HG03060 (cell line): ENCODE measurements at regions not wholly inside any gene's neighbourhood (a gene's known extent, or its start where the extent isn't known, plus 50 kb on each side); places are given as distances from the start of the nearest gene placed in this dataset.
"Not testable (repeated sequence)": the region's sequence is repeated elsewhere in the genome, so short reads cannot be mapped to it uniquely, and the experiment has no call there.

ENCODE experiments used
- ATAC-seq: cut with Tn5 transposase; IDR thresholded peaks from one replicate; pipeline ENCODE4 v1.9.1; 2021; ENCODE audit warnings: low read depth, moderate number of reproducible peaks; ENCODE audit not compliant: unreplicated experiment

DNA sequence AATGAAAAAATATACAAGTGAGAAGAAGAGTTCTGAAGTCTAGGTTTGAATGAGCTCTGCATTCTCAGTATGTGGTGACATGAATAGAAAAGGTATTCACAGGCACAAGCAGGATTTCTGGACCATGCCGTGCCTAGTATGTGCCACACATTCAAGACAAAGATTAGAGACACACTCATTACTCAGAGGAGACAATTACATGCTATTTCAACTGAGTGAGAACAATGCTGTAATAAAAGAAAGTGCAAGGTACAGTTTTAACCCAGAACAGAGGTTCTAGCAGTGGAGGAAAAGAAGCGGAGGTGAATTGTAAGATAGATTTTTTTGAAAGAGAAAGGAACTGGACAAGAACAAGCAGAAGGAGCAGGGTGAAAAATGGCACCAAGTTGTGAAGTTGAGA, 121.0 kb upstream of the RASGEF1B start:
- no peak for ATAC-seq

DNA sequence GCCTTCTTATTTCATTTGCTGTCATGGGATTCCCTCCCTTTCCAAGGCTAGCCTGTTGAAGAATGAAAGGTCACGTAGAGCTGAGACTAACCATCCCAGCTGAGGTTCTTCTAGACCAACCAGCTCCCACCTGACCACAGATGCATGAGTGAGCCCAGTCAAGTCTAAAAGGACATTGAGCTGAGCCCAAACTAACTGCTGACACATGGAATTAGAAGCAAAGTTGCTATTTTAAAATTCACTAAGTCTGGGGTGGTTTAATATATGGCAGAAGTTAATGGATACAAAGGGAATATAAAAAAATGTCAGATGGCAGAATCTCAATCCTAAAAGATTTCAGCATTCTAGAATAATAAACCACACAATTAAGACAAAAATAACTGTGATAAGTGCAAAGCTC, 118.9 kb upstream of the RASGEF1B start:
- no peak for ATAC-seq

GRCh38 chr4:81589262-81589661, 117.6 kb upstream of the RASGEF1B start:
- no peak for ATAC-seq

DNA sequence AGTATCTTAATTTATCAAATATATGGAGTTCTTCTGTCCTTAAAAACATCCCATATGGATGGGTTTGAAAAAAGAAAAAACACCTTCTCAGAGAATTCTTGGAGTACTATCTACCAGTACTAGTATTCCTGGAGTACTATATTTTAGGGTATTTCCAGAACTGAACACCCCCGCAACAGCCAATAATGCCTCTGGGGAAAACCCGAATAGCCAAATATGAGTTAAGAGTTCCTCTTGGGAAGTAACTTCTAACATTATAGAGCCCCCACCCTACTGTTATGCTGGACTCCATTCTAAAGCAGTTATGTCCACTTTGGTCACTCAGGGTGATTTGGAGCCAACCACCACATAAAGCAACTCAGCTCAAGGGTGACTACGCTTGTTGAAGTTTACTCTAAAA, 115.0 kb upstream of the RASGEF1B start:
- ATAC-seq: no peak

DNA sequence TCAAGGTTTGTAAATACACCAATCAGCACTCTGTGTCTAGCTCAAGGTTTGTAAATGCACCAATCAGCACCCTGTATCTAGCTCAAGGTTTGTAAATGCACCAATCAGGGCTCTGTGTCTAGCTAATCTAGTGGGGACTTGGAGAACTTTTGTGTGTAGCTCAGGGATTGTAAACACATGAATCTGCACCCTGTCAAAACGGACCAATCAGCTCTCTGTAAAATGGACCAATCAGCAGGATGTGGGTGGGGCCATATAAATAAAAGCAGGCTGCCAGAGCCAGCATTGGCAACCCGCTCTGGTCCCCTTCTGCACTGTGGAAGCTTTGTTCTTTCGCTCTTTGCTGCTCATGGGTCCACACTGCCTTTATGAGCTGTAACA, 109.3 kb upstream of the RASGEF1B start:
- ATAC-seq: not testable (repeated sequence)

DNA sequence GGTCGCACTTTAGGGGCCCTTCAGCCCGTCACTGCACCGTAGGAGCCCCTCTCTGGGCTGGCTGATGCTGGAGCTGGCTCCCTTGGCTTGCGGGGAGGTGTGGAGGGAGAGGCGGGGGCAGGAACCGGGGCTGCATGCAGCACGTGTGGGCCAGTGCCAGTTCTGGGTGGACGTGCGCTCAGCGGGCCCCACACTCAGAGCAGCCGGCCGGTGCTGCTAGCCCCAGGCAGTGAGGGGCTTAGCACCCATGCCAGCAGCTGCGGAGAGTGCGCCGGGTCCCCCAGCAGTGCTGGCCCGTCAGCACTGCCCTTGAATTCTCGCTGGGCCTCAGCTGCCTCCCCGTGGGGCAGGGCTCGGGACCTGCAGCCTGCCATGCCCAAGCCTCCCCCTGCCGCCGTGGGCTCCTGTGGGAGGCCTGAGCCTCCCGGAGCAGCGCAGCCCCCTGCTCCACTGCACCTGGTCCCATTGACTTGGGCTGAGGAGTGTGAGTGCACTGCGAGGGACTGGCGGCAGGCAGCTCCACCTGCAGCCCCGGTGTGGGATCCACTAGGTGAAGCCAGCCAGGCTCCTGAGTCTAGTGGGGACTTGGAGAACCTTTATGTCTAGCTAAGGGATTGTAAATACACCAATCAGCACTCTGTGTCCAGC, 108.8 kb upstream of the RASGEF1B start:
- no peak for ATAC-seq

- ATAC-seq: no peak
These were observed 105.7 kb upstream of the RASGEF1B start for GRCh38 chr4:81577392-81577791.

DNA sequence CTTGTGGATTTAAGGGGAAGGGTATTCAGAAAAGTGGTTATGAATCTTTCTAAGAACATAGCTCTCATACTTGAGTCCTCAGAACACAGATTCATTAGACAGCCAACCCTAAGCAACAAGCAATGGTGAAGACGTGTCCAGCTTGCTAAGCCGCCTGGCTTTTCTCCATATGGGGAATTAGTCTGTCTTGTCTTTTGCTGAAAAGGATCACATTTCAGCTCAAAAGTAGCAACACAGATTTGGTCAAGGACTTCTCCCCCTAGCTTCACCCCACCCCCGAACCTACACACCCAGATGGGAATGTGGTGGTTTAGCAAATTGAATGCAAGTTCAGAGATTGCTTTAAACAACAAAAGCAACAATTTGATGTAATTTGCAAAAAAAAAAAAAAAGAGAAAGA, 103.3 kb upstream of the RASGEF1B start:
- ATAC-seq: no peak

DNA sequence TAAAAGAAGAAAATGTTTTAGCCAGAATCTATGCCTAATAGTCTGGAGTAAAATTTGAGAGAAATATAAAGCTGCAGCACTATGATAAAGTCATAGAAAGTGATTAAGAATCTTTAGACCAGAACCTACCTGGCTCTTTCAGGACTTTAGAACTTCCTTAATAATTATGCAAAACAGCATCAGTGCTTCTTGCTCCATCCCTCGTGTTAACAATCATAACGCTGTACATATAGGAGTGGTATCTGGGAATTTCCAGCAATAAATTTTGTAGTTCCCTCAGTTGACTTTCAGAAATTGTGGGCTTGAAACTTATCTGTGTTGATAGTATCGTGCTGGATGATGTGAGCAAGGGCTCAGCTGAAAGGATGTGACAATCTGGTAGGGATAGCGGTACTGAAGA, 102.1 kb upstream of the RASGEF1B start:
- ATAC-seq: no peak

DNA sequence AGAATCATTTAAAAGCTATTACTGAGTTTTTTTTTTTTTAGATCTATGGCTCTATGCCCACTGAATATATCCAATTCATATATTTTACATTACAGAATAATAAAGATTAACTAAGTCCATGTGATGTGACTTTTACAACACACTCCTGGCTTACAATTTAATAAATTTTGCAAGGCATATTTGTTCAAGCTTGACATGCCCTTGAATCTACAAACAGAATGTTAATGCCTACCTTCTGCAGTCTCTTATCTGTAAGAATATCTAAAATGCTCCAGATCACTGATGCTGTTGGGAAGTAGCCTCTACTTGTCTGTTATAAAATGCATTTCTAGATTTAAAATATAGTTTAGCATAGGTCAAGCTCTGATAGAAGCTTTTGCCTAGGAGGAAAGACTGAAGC, 100.7 kb upstream of the RASGEF1B start:
- no peak for ATAC-seq

DNA sequence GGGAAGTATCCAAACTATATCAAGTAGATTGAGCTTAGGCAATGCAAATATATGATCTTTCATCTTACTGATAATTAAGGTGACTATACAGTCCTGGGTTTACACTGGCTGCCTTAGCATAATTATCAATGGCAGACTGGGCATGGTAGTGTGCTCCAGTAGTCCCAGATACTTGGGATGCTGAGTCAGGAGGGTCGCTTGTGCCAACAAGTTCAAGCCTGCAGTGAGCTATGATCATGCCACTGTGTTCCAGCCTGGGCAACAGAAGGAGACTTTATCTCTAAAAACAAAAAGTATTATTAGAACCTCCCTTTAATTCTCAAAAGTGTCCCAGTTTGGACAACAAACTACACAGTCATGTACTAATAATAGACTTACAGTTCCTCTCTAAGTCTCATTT, 99.4 kb upstream of the RASGEF1B start:
- no peak for ATAC-seq

GRCh38 chr4:81566161-81566591, 94.5 kb upstream of the RASGEF1B start:
- ATAC-seq: no peak

- ATAC-seq: no peak
These were observed 93.6 kb upstream of the RASGEF1B start for GRCh38 chr4:81565142-81565870.

GRCh38 chr4:81564025-81564424, 92.3 kb upstream of the RASGEF1B start:
- ATAC-seq: no peak

- ATAC-seq: peak; percentile 90
These were observed 90.4 kb upstream of the RASGEF1B start for GRCh38 chr4:81562093-81562492.

- no peak for ATAC-seq
These were observed 85.6 kb upstream of the RASGEF1B start for GRCh38 chr4:81557306-81557705.

GRCh38 chr4:81555489-81555888, 83.8 kb upstream of the RASGEF1B start:
- ATAC-seq: no peak

- ATAC-seq: no peak
These were observed 80.4 kb upstream of the RASGEF1B start for GRCh38 chr4:81552086-81552485.

DNA sequence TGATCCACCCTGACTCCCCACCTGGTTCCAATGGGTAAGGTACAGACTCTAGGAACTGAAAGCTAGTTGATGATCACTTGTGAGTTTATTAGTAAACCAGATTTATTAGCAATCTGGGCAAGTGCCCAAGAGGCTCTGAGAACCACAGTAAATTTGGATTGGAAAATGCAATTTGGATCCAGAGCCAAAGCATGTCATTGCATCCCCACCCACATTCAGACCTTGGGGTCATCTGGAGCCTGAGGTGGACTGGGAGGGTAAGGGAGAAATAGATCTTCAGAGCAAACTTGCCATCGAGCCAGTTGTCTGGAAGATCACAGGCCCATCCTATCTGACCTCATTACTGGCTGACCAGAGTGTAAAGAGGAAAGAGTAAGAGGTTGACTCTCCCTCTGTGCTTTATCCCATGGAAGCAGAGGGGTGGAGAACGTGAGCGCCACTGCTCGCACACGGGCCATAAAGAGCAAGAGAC, 78.7 kb upstream of the RASGEF1B start:
- no peak for ATAC-seq

- ATAC-seq: no peak
These were observed 78.3 kb upstream of the RASGEF1B start for GRCh38 chr4:81549984-81550383.

GRCh38 chr4:81546777-81547176, 75.1 kb upstream of the RASGEF1B start:
- no peak for ATAC-seq
